ENCODE measurements at regions not wholly inside any gene's neighbourhood (a gene's known extent, or its start where the extent isn't known, plus 50 kb on each side); places are given as distances from the start of the nearest gene placed in this dataset.

DNA sequence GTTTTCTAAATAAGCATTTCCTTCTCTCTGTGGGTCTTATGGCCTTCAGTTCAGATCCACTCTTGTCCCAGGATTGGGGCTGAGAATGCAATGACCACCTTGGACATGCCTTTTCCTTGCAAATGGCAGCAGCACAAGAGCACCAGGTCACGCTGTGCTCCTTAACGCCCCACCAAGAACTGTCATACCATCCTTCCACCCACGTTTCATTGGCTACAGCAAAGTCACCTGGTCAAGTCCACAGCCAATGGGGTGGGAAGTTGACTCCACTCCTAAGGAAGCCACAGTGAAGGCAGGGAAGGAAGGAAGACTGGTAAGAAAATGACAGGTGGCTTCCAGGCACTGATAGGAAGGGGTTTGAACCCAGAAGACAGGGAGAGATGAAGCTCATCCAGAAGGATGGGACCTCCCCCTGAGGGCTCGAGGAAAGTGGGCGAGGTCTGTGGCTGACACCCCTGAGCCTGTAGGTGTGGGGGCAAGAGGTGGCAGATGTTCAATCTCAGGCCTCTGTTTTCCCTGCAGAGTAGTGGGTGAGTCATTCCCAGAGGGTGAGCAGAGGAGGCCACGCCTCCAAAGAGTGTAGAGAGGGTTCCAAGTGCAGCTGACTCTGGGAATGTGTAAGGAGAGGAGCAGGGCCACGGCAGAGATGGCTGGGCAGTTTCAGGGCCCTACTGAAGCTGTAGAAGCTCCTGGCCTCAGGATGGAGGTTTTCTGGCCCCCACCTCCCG, 113.5 kb upstream of the VRK1 start:
- Histone ChIP-seq H4K20me1 (ENCODE audit: control insufficient read depth, insufficient read depth, insufficient read length) (no peaks in the 10 kb centered on the region), H3K4me2 (ENCODE audit: insufficient read depth, insufficient read length, low read length) (no peak overlapping the region), H3K23me2 (ENCODE audit: insufficient read length, low read depth, low read length, poor library complexity, severe bottlenecking) (no peaks in the 10 kb centered on the region), H3T11ph (ENCODE audit: low read length) (no peak overlapping the region), H3K4ac (ENCODE audit: low read depth, low read length) (no peak overlapping the region), H3K4me1 (ENCODE audit: insufficient read depth, low read length) (peaks cover 3% of the 10 kb centered on the region; the same call in 1 of the 2 replicates), H2BK5ac (ENCODE audit: insufficient read length, low read length) (no peak overlapping the region), H4K5ac (ENCODE audit: insufficient read length, low read depth, low read length) (no peak overlapping the region), H4K8ac (replicated peaks; ENCODE audit: insufficient read length, low read depth, low read length) (no peak overlapping the region), H2AK5ac (ENCODE audit: insufficient read length, low read length) (no peak overlapping the region), H2AFZ (ENCODE audit: low read length) (no peak overlapping the region), H3K27me3 (ENCODE audit: insufficient read depth, low read length) (peaks cover 15% of the 10 kb centered on the region; the same call in 1 of the 2 replicates), H2BK20ac (ENCODE audit: low read depth, low read length, poor library complexity, severe bottlenecking) (no peak overlapping the region), H3K14ac (ENCODE audit: insufficient read depth, low read length) (no peak overlapping the region), H3K79me2 (ENCODE audit: insufficient read depth, low read length) (no peaks in the 10 kb centered on the region), H3K27ac (ENCODE audit: insufficient read length, low read depth, low read length) (no peak overlapping the region), H3K18ac (ENCODE audit: insufficient read length, low read depth, low read length) (no peak overlapping the region), H3K23ac (ENCODE audit: insufficient read length, low read depth, low read length) (no peak overlapping the region), H4K91ac (ENCODE audit: insufficient read length, low read depth, low read length) (no peak overlapping the region), H2BK15ac (ENCODE audit: low read depth, low read length) (no peak overlapping the region), H3K9ac (ENCODE audit: extremely low read depth, insufficient read length, low read length) (no peak overlapping the region), H3K9me3 (ENCODE audit: control insufficient read depth, low read depth, low read length) (no peaks in the 10 kb centered on the region), H3K56ac (ENCODE audit: insufficient read length, low read depth, low read length) (no peak overlapping the region), H2BK12ac (ENCODE audit: insufficient read length, low read depth, low read length) (no peak overlapping the region), H2BK120ac (ENCODE audit: low read depth, low read length, poor library complexity, severe bottlenecking) (no peak overlapping the region), H3K79me1 (ENCODE audit: insufficient read depth, low read depth, low read length, poor library complexity, severe bottlenecking) (no peaks in the 10 kb centered on the region)
- Mint-ChIP-seq H3K36me3 (ENCODE audit: insufficient read depth in 1 of 3, low read depth in 3 of 3) (no peaks in the 10 kb centered on the region), H3K27ac (no peak overlapping the region), H3K9me3 (no peaks in the 10 kb centered on the region; a peak in 1 of 5 replicates), H3K4me1 (peaks cover 2 to 4% of the 10 kb centered on the region in 2 experiments; a peak in 3 of 4 replicates), H3K27me3 (ENCODE audit: low read depth) (peaks cover 98% of the 10 kb centered on the region), H3K4me3 (no peak overlapping the region)
- DNase-seq = no peak
- TF ChIP-seq CTCF (conservative IDR thresholded peaks at IDR 0.05) = no peak
- no CpG with 5 or more reads among the region's 8 CpGs for WGBS (ENCODE audit: extremely low coverage, insufficient read length, low lambda C conversion rate)

All from H9 (cell line).